SK-N-SH (cell line): ENCODE measurements at regions not wholly inside any gene's neighbourhood (a gene's known extent, or its start where the extent isn't known, plus 50 kb on each side); places are given as distances from the start of the nearest gene placed in this dataset.

Experiments used
- EZH2phosphoT487 ChIP-seq: fragments of 200-600 bp; sonication (generic); IDR thresholded peaks from 2 replicates; pipeline ENCODE4 v1.6.1; 2017; ENCODE audit warnings: low read depth, mixed run types, mild to moderate bottlenecking, antibody characterized with exemption, moderate library complexity, borderline replicate concordance
- GATA2 ChIP-seq: sonication (generic); formaldehyde crosslinking; IDR thresholded peaks from 2 replicates; pipeline ENCODE4 v1.5.0; 2020; ENCODE audit warnings: mild to moderate bottlenecking, missing genetic modification reagents
- JUND ChIP-seq: IDR thresholded peaks from 2 replicates; pipeline ENCODE4 v1.4.0; 2012
- MAX ChIP-seq: IDR thresholded peaks from 2 replicates; pipeline ENCODE4 v1.4.0; 2012; ENCODE audit warnings: low read depth
- NRF1 ChIP-seq: IDR thresholded peaks from 2 replicates; pipeline ENCODE4 v1.6.1; 2012; ENCODE audit warnings: low read depth, mild to moderate bottlenecking, low read length
- PBX3 ChIP-seq: IDR thresholded peaks from 2 replicates; pipeline ENCODE4; 2012
- POLR2AphosphoS5 ChIP-seq: IDR thresholded peaks from 2 replicates; pipeline ENCODE4 v1.6.1; 2012; ENCODE audit warnings: low read depth, low read length
- RAD21 ChIP-seq: IDR thresholded peaks from 2 replicates; pipeline ENCODE4 v1.6.1; 2012; ENCODE audit warnings: mild to moderate bottlenecking, low read length
- REST ChIP-seq: IDR thresholded peaks from 2 replicates; pipeline ENCODE4 v1.6.1; 2012; ENCODE audit warnings: mild to moderate bottlenecking, low read depth, low read length, moderate library complexity
- SIN3A ChIP-seq: IDR thresholded peaks from 2 replicates; pipeline ENCODE4 v1.6.1; 2012; ENCODE audit warnings: low read depth, mild to moderate bottlenecking, low read length, moderate library complexity, borderline replicate concordance
- SMC3 ChIP-seq: IDR thresholded peaks from 2 replicates; pipeline ENCODE4 v1.6.1; 2012; ENCODE audit warnings: low read depth, low read length, improper control_type of control experiment
- TF ChIP-seq, protein P1 (sequence below): fragments of 200-600 bp; sonication (generic); IDR thresholded peaks from 2 replicates; pipeline ENCODE4 v1.6.1; 2017; ENCODE audit warnings: antibody characterized with exemption, mild to moderate bottlenecking, moderate library complexity

DNA sequence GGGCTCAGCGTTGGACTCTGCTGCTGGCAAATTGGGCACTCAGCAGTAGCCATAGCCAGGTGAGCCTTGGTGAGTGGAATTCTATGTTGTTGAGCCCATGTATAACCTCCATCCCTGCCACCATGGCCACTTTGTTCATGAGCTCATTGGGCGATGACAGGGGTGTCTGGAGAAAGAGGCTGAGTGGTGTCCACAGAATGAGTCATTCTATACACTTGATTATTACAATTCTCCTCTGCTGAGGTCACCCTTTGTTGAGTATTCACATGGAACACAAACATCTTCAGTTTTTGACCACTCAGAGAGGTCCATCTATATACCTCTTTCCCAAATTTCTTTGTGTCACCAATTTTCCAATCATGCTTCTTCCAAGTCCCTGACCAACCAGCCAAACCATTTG is 1341.7 kb downstream of the PCDH7 start:
- TF ChIP-seq NRF1 (no peak), RAD21 (no peak), EZH2phosphoT487 (no peak), MAX (no peak), POLR2AphosphoS5 (no peak), REST (no peak), JUND (no peak), GATA2 (CRISPR knock-in tag) (no peak), SIN3A (no peak), SMC3 (no peak), PBX3 (no peak)
- TF ChIP-seq, protein P1, sequence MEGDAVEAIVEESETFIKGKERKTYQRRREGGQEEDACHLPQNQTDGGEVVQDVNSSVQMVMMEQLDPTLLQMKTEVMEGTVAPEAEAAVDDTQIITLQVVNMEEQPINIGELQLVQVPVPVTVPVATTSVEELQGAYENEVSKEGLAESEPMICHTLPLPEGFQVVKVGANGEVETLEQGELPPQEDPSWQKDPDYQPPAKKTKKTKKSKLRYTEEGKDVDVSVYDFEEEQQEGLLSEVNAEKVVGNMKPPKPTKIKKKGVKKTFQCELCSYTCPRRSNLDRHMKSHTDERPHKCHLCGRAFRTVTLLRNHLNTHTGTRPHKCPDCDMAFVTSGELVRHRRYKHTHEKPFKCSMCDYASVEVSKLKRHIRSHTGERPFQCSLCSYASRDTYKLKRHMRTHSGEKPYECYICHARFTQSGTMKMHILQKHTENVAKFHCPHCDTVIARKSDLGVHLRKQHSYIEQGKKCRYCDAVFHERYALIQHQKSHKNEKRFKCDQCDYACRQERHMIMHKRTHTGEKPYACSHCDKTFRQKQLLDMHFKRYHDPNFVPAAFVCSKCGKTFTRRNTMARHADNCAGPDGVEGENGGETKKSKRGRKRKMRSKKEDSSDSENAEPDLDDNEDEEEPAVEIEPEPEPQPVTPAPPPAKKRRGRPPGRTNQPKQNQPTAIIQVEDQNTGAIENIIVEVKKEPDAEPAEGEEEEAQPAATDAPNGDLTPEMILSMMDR: no peak
